ENCODE measurements at regions not wholly inside any gene's neighbourhood (a gene's known extent, or its start where the extent isn't known, plus 50 kb on each side); places are given as distances from the start of the nearest gene placed in this dataset.

DNA sequence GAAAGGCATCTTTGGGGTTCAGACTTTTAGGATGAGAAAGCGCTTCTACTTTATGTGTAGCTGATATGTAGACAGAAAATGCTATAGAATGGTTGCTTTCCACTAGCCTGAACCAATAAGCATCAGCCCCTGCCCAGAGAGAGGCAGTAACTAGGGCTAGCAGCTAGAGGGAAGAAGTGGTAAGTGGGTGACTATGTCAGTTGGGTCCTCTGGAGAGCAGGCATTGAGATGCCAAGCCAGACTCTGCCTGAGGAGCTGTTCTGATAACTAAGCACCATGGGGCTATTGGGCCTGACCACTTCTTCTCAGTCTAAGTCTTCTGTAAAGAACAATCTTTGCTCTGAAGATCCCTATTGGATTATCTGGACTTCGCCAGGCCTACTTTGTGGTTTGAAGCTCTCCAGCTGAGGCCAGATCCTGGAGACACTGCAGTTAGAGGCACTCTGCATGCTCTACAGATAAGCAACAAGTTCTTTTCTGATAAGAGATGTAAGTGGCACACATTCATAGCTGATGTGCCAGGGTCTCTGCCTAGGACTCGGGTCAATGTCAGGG is 146.1 kb downstream of the RBM46 start:
- TF ChIP-seq, protein P1, sequence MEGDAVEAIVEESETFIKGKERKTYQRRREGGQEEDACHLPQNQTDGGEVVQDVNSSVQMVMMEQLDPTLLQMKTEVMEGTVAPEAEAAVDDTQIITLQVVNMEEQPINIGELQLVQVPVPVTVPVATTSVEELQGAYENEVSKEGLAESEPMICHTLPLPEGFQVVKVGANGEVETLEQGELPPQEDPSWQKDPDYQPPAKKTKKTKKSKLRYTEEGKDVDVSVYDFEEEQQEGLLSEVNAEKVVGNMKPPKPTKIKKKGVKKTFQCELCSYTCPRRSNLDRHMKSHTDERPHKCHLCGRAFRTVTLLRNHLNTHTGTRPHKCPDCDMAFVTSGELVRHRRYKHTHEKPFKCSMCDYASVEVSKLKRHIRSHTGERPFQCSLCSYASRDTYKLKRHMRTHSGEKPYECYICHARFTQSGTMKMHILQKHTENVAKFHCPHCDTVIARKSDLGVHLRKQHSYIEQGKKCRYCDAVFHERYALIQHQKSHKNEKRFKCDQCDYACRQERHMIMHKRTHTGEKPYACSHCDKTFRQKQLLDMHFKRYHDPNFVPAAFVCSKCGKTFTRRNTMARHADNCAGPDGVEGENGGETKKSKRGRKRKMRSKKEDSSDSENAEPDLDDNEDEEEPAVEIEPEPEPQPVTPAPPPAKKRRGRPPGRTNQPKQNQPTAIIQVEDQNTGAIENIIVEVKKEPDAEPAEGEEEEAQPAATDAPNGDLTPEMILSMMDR (IDR thresholded peaks at IDR 0.05 in 4 of 5, conservative IDR thresholded peaks at IDR 0.05 in 1 of 5): no peak
- no peak for TF ChIP-seq POLR2A (IDR thresholded peaks at IDR 0.05)

Measured in gastrocnemius medialis (tissue), 4 donors.